ENCODE measurements at regions not wholly inside any gene's neighbourhood (a gene's known extent, or its start where the extent isn't known, plus 50 kb on each side); places are given as distances from the start of the nearest gene placed in this dataset.

DNA sequence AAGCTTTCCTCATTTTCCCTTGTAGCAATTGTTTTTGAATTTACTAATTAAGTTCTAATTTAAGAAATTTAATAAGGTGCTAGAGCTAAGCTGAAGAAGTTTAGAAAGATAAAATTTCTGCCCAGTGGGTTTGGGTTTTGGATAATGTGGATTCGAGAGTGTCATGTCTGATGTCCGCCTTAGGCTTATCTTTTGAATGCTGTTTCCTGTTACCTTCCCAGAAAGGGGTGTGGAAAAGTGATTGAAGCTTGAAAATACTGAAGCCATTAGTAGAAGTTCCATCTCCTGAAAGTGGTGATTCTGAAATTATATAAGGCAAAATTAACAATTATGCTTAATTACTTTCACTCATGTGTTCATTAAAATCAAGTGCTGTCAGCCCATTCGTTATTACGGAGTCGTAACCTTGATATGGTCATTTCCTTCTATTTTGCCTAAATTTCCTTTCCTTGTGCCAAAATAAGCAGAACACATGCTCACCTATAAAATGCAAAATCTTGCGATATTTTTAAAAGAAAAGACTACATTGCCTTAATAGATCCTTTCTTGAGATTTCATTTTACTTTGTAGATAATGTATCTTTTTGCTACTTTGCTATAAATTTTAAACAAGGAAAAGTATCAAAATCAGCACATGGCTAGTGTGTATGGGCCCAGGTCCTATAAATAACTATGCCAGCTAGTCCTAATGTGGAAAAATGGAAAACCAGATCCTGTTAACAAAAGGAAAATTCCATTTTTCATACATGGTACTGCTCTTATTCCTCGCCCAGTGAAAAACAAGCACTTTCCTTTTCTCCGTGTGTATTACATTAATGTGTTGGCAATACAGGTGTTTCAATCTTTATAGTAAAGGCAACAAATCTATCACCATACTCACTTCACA lies 97.3 kb downstream of the ICOS start:
- WGBS (ENCODE audit: insufficient coverage) = 90% methylated on average over 5 of the region's 8 CpGs
- TF ChIP-seq, protein P1, sequence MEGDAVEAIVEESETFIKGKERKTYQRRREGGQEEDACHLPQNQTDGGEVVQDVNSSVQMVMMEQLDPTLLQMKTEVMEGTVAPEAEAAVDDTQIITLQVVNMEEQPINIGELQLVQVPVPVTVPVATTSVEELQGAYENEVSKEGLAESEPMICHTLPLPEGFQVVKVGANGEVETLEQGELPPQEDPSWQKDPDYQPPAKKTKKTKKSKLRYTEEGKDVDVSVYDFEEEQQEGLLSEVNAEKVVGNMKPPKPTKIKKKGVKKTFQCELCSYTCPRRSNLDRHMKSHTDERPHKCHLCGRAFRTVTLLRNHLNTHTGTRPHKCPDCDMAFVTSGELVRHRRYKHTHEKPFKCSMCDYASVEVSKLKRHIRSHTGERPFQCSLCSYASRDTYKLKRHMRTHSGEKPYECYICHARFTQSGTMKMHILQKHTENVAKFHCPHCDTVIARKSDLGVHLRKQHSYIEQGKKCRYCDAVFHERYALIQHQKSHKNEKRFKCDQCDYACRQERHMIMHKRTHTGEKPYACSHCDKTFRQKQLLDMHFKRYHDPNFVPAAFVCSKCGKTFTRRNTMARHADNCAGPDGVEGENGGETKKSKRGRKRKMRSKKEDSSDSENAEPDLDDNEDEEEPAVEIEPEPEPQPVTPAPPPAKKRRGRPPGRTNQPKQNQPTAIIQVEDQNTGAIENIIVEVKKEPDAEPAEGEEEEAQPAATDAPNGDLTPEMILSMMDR (IDR thresholded peaks at IDR 0.05) = no peak
- TF ChIP-seq EZH2 (IDR thresholded peaks at IDR 0.05; ENCODE audit: borderline replicate concordance, insufficient read depth, low read depth, low read length, poor library complexity, severe bottlenecking) = no peak
- Histone ChIP-seq H3K36me3 (replicated peaks in 1 of 2; ENCODE audit: control extremely low read depth in 1 of 2, control insufficient read depth in 1 of 2, extremely low read depth in 1 of 2, insufficient read depth in 2 of 2, low read length in 1 of 2) (no peaks in the 10 kb centered on the region), H2AFZ (ENCODE audit: insufficient read depth, low read depth, low read length, poor library complexity, severe bottlenecking) (no peak overlapping the region), H3K27ac (ENCODE audit: low read length in 2 of 2) (no peak overlapping the region), H3K9me3 (ENCODE audit: control extremely low read depth in 1 of 3, control insufficient read depth in 2 of 3, insufficient read depth in 1 of 3, low read length in 2 of 3) (no peaks in the 10 kb centered on the region), H3K4me1 (ENCODE audit: control insufficient read depth in 2 of 2, insufficient read depth in 2 of 2, low read length in 2 of 2) (no peaks in the 10 kb centered on the region), H4K20me1 (ENCODE audit: control insufficient read depth, insufficient read depth, low read length, poor library complexity, severe bottlenecking) (no peaks in the 10 kb centered on the region), H3K27me3 (replicated peaks in 1 of 4; ENCODE audit: control extremely low read depth in 1 of 4, control insufficient read depth in 3 of 4, insufficient read depth in 4 of 4, low read length in 3 of 4) (no peaks in the 10 kb centered on the region), H3K9ac (ENCODE audit: low read length) (no peak overlapping the region), H3K4me2 (replicated peaks; ENCODE audit: low read depth, low read length, poor library complexity, severe bottlenecking) (no peak overlapping the region), H3K79me2 (ENCODE audit: control insufficient read depth, insufficient read depth, low read length) (no peaks in the 10 kb centered on the region), H3K4me3 (ENCODE audit: control extremely low read depth in 1 of 5, extremely low read depth in 1 of 5, insufficient read depth in 1 of 5, low read depth in 2 of 5, low read length in 4 of 5) (no peak overlapping the region)
- CTCF ChIA-PET = interaction anchor here (1.1 kb wide), 1 partner anchor 22 kb away, joined by 3 read pairs; no protein-coding TSS in a partner anchor
- no peak overlapping the region for H3K27ac Mint-ChIP-seq
- no peaks in the 10 kb centered on the region for H3K4me1 Mint-ChIP-seq
- POLR2A ChIA-PET = no interaction called here
- DNase-seq = no peak
- H3K27me3 Mint-ChIP-seq = peaks cover 3% of the 10 kb centered on the region
- no peak for ATAC-seq (ENCODE audit: low read depth)
- H3K4me3 Mint-ChIP-seq = no peak overlapping the region
- intact Hi-C loops (cut with micrococcal nuclease) = no loop called here
- H3K9me3 Mint-ChIP-seq (ENCODE audit: insufficient read depth) = peaks cover 2% of the 10 kb centered on the region

GRCh38 chr2:204036706-204037105 lies 100.1 kb downstream of the ICOS start:
- ATAC-seq (ENCODE audit: low read depth) = no peak
- TF ChIP-seq, protein P1 (IDR thresholded peaks at IDR 0.05) = no peak
- TF ChIP-seq EZH2 (IDR thresholded peaks at IDR 0.05; ENCODE audit: borderline replicate concordance, insufficient read depth, low read depth, low read length, poor library complexity, severe bottlenecking) = no peak
- Mint-ChIP-seq H3K27ac (no peak overlapping the region), H3K27me3 (peaks cover 3% of the 10 kb centered on the region), H3K4me1 (no peaks in the 10 kb centered on the region), H3K4me3 (no peak overlapping the region), H3K9me3 (ENCODE audit: insufficient read depth) (peaks cover 2% of the 10 kb centered on the region)
- Histone ChIP-seq H3K4me2 (replicated peaks; ENCODE audit: low read depth, low read length, poor library complexity, severe bottlenecking) (no peak overlapping the region), H3K9ac (ENCODE audit: low read length) (no peak overlapping the region), H3K4me1 (ENCODE audit: control insufficient read depth in 2 of 2, insufficient read depth in 2 of 2, low read length in 2 of 2) (no peaks in the 10 kb centered on the region), H3K4me3 (ENCODE audit: control extremely low read depth in 1 of 5, extremely low read depth in 1 of 5, insufficient read depth in 1 of 5, low read depth in 2 of 5, low read length in 4 of 5) (no peak overlapping the region), H3K36me3 (replicated peaks in 1 of 2; ENCODE audit: control extremely low read depth in 1 of 2, control insufficient read depth in 1 of 2, extremely low read depth in 1 of 2, insufficient read depth in 2 of 2, low read length in 1 of 2) (no peaks in the 10 kb centered on the region), H3K27ac (ENCODE audit: low read length in 2 of 2) (no peak overlapping the region), H3K79me2 (ENCODE audit: control insufficient read depth, insufficient read depth, low read length) (no peaks in the 10 kb centered on the region), H4K20me1 (ENCODE audit: control insufficient read depth, insufficient read depth, low read length, poor library complexity, severe bottlenecking) (no peaks in the 10 kb centered on the region), H3K27me3 (replicated peaks in 1 of 4; ENCODE audit: control extremely low read depth in 1 of 4, control insufficient read depth in 3 of 4, insufficient read depth in 4 of 4, low read length in 3 of 4) (no peaks in the 10 kb centered on the region), H3K9me3 (ENCODE audit: control extremely low read depth in 1 of 3, control insufficient read depth in 2 of 3, insufficient read depth in 1 of 3, low read length in 2 of 3) (no peaks in the 10 kb centered on the region), H2AFZ (ENCODE audit: insufficient read depth, low read depth, low read length, poor library complexity, severe bottlenecking) (no peak overlapping the region)
- WGBS (ENCODE audit: insufficient coverage) = no CpG with 5 or more reads among the region's 4 CpGs
- intact Hi-C loops (cut with micrococcal nuclease) = no loop called here
- POLR2A ChIA-PET = no interaction called here
- CTCF ChIA-PET = no interaction called here
- DNase-seq = no peak
